SHP77 treated with DMSO at 0.1 percent for 48 hours (cell line): ENCODE measurements at regions not wholly inside any gene's neighbourhood (a gene's known extent, or its start where the extent isn't known, plus 50 kb on each side); places are given as distances from the start of the nearest gene placed in this dataset.
"Not testable (repeated sequence)": the region's sequence is repeated elsewhere in the genome, so short reads cannot be mapped to it uniquely, and the experiment has no call there.

Experiments used
- DNase-seq: peaks from one replicate; lab custom pipeline; 2025; lab: John Stamatoyannopoulos, UW

GRCh38 chr6:92270365-92270764 lies 1149.0 kb downstream of the EPHA7 start:
- no peak for DNase-seq

DNA sequence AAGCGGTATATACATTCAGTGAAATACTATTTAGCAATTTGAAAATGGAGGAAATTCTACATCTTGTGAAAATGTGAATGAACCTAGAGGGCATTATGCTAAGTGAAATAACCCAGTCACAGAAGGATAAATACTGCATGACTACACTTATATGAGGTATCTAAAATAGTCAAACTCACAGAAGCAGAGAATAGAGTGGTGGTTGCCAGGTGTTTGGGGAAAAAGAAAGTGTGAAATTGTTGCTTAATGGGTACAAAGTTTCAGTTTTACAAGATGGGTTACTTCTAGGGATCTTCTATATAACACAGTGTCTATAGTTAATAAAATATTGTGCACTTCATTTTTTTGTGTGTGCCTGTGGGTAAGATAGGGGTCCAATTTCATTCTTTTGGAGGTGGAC lies 1152.0 kb downstream of the EPHA7 start:
- DNase-seq = no peak

DNA sequence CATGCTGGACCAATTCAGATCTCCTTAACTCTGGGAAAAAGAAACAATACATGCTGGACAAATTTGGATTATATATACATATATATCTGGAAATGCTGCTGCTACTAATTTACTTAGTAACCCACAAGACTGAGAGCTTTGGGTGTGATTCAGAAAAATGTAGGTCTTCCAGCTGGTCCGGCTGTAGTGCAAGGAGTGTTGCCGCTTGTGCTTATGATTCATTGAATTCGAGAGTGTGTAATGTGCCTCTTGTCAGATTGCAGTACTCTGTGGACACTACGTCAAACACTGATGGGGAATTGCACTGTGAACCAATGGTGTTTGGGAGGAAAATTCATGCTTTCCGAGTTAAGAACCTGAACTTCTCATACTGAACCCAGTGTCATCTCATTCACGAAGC lies 1155.5 kb downstream of the EPHA7 start:
- no peak for DNase-seq

- no peak for DNase-seq
These were observed 1160.2 kb downstream of the EPHA7 start for GRCh38 chr6:92259171-92259570.

DNA sequence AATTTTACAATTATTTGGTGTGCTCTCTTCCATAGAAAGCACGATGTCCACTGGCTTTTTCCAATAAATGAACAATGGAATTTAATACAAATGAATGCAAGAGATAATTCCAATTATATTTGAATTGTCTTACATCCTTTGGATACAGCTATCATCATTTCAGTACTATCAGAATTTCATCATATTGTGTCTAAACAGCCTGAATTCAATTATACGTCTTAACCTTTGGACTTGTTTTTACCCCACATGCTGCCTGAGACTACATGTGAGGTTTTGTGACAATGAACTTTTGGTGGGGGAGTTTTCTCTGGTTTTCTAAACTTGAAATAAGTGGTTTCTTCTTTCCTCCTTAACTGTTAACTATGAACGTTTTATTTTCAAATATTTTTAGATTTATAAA lies 1176.0 kb downstream of the EPHA7 start:
- no peak for DNase-seq

GRCh38 chr6:92231171-92231701 lies 1188.1 kb downstream of the EPHA7 start:
- peak; percentile 1 for DNase-seq

- DNase-seq = not testable (repeated sequence)
These were observed 1199.4 kb downstream of the EPHA7 start for GRCh38 chr6:92219987-92220386.

GRCh38 chr6:92216717-92217116 lies 1202.6 kb downstream of the EPHA7 start:
- DNase-seq = no peak

DNA sequence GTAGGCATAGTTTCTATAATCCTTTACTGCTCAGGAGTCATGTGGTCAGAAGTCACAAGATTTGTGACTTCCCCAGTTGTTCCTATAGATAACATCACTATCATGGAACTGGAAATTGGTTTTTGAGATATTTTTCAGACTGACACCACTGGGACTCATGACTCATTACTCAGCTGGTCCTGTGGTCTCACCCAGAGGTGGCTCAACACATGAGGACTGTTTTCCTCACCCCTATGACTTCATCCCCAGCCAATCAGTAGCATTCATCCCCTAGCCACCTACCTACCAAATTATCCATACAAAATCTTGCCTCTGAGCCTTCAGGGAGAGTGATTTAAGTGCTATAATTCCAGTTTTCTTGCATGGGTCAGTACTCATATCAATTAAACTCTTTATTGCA lies 1217.7 kb downstream of the EPHA7 start:
- no peak for DNase-seq

DNA sequence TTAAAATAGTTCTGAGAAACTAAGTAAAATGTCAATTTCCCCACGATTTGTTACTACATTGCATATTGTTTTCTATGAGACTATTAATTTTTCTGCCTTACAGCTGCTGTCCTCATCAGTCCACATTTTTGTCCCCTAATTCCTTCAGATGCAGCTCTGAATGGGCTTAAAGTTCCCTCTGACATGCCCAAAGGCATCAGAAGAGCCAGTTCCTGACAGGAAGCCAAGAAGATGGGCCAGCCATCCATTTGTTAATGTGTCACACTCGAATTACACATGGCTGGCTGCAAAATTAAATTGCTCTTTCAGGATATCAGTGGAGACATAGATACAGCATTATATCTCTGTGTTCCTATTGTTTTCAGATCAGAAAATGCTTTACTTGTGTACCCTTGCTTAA lies 1223.0 kb downstream of the EPHA7 start:
- DNase-seq = no peak

DNA sequence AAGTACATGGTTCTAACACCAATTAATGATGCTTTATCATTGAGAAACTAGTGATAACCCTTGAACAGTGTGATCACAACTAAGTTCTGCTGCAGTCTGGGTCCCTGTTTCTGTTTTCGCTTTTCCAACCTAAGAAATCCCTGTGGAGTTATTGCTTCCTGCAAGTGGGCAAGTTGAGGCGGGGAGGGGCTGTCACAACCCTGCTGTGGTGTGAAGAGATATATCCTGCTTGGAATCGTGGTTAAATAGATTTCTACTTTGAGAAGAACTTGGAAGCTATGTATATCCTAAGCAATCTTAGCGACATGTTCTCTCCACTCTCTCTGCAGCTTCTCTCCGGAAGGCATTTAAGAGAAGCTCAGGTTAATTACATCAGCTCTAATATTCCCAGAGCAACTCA lies 1223.6 kb downstream of the EPHA7 start:
- no peak for DNase-seq

DNA sequence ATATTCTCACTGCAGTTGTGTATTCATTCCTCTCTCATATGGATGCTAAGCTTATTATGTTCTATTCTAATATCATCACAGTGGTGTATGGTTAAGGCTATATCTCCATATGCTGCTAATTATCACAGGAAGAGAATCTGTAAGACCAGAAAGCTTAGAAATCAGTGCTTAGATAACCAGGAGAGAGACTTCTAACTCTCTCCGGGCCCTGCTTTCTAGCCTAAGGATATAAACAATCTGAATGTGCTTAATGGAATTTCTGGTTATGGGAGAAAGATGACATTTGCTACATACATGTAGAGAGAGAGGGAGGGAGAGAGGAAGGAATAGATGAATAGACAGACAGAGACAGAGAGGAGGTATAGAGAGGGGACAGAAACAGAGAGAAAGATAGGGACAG lies 1231.3 kb downstream of the EPHA7 start:
- no peak for DNase-seq

DNA sequence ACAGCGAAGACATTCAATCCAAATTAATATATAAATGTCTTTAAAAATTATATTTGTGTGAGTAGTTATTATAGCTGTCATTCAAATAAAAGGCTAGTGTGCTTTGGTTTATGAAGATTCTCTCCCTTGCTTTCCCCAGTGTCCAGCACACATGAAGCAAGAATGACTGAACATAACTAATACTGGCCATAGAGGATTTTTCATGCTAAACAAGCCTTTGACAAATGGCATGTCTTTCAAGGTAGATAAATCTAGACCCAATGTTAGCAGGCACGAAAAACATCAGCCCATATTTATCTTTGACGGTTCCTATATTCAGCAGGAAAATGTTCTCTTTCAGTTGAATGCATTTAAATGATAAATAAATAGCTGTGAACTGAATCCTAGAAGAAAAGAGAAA lies 1234.4 kb downstream of the EPHA7 start:
- no peak for DNase-seq

DNA sequence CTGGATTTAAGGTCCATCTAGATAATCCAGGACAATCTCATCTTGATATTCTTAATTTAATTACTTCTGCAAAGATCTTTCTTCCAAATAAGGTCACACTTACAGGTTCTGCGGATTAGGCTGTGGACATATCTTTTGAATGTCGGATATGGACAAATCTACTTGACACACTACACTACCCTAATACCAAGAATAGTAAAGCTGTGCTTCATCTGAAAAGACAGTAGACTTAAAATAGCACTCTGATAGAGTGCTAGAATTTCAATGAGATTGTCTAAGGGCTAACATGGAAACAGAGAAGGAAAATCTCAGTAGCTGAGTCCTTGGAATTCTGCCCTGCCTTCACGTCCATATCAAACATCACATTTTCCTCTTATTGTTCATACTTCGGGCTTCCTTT lies 1238.0 kb downstream of the EPHA7 start:
- DNase-seq = no peak

GRCh38 chr6:92180090-92180489 lies 1239.3 kb downstream of the EPHA7 start:
- no peak for DNase-seq

DNA sequence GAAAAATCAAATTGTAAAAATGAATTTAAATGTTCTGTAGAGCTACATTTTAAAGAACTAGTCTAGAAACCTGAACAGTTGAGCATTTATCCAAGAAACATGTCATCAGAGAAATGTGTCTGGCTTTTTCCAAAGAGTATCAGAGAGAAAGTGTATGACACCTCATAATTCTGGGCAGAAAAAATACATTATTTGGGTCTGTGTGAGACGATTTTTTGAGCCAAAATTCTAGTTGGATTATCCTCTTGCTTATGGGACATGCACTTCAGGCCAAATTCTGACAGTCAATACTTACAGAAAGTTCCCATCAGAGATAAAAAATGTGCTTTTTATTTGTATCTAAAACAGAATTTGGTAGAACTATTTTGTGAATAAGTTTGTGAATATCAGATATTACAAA lies 1242.7 kb downstream of the EPHA7 start:
- DNase-seq = no peak

DNA sequence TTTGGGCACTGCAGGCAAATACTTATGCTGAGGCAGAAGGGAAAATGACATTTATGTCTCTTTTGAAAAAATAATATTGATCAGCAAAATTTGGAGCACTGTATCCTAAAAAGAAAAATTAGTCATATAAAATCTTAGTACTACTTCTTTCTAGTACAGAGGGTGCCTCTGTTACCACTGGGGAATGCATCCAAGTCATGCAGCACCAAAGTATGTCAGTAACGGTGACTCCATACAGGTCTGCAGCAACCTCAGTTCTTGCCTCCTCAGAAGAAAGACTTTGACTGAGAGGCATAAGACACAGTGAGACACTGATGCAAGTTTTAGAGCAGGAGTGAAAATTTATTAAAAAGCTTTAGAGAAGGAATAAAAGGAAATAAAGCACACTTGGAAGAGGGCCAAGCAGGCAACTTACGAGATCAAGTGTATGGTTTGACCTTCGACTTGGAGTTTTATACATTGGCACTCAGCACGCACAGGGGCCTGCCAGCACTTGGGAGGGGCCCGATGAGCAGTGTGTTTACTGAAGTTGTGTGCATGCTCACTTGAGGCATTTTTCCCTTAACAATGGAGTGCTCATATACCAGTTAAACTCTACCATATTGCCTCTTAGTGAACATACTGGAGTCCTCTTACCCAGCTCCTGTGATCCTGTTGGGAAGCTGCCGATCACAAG lies 1244.8 kb downstream of the EPHA7 start:
- DNase-seq = no peak

DNA sequence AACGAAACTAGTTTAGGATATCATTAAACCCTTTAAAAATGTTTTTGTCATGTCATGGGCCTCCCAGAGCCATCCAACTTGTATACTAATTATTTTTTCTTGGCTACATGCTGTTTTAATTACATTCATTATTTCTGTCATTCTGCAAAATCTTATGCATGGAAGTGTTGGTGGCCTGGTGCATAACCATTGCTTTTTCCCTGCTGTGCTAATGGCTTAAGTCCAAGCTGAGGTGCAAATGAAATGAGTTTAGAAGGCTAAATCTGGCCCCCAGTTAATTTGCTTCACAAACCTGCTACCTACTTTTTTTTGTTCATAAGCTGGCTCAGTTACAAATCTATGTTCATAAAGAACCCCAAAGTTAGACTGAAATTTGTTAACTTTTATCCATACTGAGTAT lies 1249.9 kb downstream of the EPHA7 start:
- no peak for DNase-seq

DNA sequence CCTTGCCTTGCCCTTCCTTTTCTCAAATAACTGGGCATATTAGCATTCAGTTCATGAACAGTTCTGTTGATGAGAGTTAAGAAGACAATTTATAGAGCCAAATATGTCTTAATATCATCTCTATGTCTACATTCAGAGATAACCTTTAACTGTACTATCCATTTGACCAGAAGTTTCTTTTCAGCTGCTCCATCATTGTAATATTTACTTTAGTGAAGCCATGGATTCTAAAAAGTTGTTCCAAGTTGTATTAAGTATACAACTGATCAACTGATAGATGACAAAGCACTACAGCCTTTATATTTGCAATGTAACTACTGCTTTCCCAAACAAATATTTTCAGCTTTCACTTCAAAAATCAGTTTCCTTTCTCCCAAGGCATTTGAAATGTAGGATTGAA lies 1252.7 kb downstream of the EPHA7 start:
- DNase-seq = no peak

- DNase-seq = no peak
These were observed 1257.4 kb downstream of the EPHA7 start for GRCh38 chr6:92161953-92162352.

DNA sequence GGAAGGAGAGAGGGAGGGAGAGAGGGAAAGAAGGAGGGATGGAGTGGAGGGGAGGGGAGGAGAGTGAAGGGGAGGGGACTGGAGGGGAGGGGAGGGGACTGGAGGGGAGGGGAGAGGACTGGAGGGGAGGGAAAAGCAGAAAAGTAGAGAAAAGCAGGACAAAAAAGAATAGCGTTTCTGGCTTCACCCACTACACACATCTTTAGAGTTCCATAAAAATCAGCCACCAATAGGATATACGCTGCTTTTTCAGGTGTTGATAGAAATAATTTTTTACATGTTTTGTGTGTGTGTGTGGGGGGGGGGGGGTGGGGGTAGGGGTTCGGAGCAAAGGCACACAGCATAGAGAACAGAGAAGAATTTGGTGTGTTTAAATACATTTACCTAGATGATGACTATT lies 1259.1 kb downstream of the EPHA7 start:
- DNase-seq = no peak

DNA sequence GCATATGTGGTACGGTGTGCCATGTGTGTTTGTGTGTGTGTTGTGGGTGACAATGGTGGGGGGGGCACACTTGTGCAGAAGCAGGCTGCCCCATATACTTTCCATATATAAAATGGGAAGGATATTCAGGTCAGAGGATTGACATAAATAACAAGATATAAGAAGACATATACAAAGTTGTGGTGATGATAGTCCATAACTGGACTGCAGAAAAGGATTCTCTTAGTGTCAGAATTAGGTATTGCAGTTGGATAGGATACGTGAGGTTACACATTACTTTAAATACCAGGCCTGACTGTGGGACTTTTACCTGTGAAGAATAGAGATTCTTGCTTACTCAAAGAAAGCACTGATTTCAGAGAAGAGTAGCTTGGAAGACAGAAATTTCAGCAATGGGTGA lies 1260.3 kb downstream of the EPHA7 start:
- DNase-seq = no peak

- DNase-seq = no peak
These were observed 1268.8 kb downstream of the EPHA7 start for GRCh38 chr6:92150553-92150952.

- no peak for DNase-seq
These were observed 1272.1 kb downstream of the EPHA7 start for GRCh38 chr6:92147246-92147645.
